HG03565 (cell line): ENCODE measurements at regions not wholly inside any gene's neighbourhood (a gene's known extent, or its start where the extent isn't known, plus 50 kb on each side); places are given as distances from the start of the nearest gene placed in this dataset.

ENCODE experiments used
- ATAC-seq: cut with Tn5 transposase; IDR thresholded peaks from one replicate; pipeline ENCODE4 v1.9.1; 2021; ENCODE audit warnings: mild to moderate bottlenecking, moderate library complexity; ENCODE audit not compliant: unreplicated experiment

GRCh38 chr4:74610491-74610890 lies 165.6 kb downstream of the AREG start:
- no peak for ATAC-seq

DNA sequence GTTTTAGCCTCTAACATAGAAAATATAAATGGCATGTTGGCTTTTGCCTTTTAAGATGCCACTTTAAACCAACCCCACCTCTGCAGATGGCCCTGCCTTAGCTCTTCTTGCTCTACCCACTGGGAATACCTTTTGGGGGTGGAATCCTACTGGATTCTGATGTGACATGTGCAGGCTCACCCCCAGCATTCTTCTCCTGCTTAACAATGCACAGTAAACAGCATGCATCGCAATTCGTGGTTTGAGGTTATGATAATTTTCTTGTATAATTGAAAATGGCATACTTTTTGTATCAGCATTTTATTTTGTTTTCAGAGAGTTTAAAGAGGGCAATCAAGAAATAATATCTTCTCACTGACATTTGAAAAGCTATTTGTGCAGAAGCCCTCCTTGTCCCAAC lies 167.9 kb downstream of the AREG start:
- no peak for ATAC-seq

DNA sequence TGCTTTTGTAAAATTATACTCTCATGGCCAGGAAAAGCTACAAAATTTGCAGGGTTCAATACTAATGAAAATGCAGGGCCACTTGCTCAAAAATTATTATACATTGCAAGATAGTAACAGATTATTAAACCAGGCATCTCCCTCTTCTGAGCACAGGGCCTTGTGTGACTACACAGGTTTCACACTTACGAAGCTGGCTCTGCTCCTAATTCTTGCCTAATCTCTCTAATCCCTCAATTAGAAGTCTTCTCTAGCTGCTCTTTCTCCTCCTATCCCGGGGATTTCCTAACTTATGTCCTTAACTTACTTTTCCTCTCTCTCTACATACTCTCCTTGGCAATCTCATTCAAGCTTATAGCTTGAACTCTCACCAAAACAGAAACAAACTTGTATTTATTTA lies 168.3 kb downstream of the AREG start:
- ATAC-seq, result no peak

- ATAC-seq, result no peak
Observed at GRCh38 chr4:74615411-74615810, 170.5 kb downstream of the AREG start.

DNA sequence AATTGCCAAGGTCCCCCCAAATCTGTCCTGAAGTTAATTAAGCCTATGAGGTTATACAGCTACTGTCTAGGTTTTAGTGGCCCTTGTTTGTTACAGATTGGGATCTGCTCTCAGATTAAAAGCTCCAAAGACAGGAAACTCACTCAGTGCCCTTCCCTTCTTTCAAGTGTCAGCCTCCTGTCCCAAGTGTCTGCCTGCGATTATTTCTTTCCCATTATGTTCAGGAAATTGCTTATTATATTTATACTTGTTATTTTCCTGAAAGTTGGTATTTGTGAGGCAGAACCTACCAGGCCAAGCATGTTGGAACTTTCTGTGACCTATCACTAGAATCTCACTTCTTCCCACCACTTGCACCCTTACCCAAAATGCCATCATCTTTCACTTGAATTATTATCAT lies 173.2 kb downstream of the AREG start:
- no peak for ATAC-seq

GRCh38 chr4:74618659-74619058 lies 173.7 kb downstream of the AREG start:
- ATAC-seq, result no peak

DNA sequence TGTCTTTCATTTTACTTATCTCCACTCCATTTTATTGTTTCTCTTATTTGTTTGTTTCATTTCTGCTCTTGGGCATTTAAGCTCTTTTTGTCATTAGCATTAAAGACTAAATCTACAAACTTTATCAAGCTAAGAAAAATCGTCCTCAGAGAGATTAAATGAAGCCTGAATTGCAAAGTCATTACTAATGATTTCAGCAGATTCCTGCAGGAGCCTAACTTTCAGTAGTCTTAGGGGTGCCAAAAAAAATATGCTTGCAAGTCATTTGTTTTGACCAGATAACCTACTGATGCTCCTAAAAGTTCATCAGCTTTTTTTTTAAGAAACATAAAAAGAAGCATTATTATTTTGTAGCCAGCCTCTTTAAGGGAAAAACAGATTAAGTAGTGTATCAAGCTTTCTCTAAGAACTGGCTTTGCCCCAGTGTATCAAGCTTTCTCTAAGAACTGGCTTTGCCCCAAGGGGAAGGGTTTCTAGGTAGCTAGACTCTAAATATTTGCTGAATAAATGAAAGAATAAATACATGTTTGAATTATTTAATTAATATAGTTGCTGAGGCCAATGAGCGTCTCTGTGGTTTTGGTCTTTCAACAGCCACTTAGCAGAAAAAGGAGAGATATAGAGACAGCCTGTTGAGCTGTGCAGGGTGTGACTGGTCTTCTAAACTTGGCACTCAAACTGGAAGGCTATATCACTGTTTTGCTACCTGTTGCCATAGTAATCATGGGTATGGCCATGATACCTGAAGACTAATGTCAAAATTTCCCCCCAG lies 174.2 kb downstream of the BTC start:
- no peak for ATAC-seq

DNA sequence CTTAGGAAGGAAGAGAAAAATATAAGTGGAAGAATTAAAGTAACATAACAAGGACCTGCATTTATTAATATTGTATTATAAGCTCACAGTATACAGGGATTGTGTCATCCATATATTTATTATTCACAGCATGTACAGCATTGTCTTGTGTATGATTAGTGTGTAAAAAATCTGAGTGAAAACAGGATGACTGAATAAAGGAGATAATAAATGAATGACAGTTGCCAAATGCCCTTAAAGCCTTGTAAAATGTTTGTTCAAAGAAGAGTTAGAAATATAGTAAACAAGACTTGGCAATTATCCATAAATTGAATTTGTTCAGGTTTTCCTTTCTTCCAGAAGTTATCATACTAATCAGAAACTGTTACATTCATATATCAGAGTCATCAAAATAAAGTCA lies 172.7 kb downstream of the BTC start:
- ATAC-seq, result no peak

GRCh38 chr4:74623041-74623440 lies 171.3 kb downstream of the BTC start:
- ATAC-seq, result no peak

DNA sequence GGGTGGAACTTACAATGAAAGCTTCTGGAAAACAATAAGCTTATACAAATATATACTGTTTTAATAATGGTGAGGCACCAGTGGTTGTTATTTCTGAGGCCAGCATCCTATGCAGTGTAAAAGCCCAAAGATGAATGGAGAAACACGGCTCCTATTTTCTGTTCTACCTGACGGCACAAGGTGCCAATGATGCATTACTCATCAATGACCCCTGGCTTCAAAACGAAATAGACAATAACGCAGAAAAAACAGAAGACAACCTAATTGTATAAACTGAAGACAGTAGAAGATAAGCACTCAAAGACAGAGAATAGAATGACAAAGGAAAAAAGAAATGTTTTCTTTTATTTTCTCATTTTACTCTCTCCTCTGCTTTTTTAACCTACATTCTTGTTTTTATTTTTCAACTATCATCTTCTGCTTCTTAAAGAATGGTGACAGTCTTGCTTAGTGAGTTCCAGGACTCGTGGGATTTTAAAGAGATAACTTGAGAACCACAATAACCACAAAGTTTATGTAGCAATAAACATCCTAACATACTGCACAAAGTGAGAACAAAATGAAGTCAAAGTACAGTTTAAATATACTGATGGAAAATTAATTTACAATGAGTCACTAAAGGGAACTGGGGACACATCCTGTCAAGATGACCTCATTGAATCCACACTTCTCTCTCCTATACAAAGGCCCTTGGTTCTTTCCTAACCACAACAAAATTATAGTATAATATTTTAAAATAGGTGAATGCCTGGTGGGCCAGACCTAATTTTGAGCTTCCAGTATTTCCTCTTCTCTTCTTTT lies 169.8 kb downstream of the BTC start:
- ATAC-seq, result no peak

DNA sequence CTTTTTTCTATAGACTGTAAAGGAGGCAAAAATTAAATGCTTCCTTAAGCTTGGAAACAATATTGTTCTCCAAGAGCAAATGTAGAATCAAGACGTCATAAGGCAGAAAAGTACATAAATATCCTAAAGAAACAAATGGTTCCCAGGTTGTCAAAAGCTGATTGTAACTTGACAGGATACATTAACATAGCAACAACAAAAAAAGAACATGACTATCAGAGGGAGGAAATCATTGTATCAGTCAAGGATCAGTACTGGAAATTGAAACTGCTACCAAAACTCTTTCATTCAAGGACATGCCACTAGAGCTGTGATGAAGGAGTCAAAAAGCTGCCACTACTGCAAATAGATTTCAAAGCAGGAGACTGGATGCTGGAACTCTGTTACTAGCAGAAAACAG lies 168.3 kb downstream of the BTC start:
- no peak for ATAC-seq

GRCh38 chr4:74627093-74627492 lies 167.2 kb downstream of the BTC start:
- no peak for ATAC-seq

GRCh38 chr4:74627504-74627903 lies 166.8 kb downstream of the BTC start:
- ATAC-seq, result no peak

GRCh38 chr4:74628852-74629620 lies 165.3 kb downstream of the BTC start:
- ATAC-seq, result no peak

- ATAC-seq, result no peak
Observed at GRCh38 chr4:74630551-74630950, 163.8 kb downstream of the BTC start.

DNA sequence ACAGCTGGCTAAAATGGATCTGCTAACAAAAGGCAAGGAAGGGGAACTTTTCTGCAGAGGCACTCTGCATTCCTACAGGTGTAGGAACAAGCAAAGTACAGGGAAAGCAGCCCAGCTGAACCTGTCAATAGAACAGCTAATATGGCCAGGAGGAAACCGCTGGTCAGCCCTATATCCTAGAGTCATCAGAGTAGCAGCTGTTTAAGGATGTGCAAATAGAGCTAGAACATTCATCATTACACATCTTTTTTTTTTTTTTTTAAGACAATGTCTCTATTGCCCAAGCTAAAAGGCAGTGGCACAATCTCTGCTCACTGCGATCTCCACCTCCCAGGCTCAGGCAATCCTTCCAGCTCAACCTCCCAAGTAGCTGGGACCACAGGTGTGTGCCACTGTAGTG lies 163.0 kb downstream of the BTC start:
- ATAC-seq, result no peak

DNA sequence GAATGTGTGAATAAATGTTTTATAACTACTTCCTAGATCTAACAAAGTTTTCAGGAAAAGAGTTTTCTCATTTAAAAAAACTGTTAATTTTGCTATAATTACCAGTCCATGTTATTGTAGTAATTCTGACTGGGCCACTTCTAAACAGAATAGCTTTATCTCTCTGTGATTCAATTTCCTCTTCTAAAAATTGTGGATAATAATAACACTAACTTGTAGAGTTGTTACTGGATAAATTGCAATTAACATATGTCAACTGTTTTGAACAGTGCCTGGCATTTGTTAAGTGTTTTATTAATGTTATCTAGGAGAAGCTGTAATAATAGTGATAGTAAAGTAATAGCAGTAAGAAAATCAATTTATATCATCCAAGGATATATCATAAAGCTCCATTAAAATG lies 162.3 kb downstream of the BTC start:
- no peak for ATAC-seq

- ATAC-seq, result no peak
Observed at GRCh38 chr4:74632634-74633033, 161.7 kb downstream of the BTC start.

- ATAC-seq, result no peak
Observed at GRCh38 chr4:74635074-74635473, 159.2 kb downstream of the BTC start.

DNA sequence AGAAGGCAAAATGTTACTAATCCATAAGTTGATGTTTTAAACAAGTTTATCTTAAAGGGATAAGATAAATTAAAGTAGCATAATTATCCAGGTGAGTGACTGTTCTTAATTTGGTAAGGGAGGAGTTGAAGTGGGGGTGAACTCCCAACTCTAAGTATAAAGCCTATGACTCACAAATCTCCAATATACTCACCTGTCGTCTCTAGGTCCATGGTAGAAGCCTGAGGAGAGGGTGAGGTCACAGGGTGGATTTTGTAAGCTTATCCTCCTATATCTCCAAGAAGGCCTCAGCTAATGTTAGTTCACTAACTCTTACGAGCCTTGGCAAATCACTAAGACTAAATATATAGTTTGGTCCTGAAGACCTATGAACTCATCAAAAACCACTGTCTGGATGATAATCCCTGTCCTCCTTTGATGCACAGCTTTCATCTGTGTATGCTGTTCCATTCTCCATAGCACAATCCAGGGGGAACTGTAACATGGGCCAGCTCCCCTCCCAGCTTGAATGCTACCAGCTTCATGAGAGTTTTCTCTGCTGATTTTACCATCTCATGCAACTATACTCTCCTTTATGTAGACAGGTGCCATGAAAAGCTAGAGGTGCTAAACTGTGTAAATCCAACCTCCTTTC lies 158.7 kb downstream of the BTC start:
- ATAC-seq, result no peak

GRCh38 chr4:74638001-74638400 lies 156.3 kb downstream of the BTC start:
- ATAC-seq, result no peak
